Lower leg skin (tissue), 3 donors: ENCODE measurements at regions not wholly inside any gene's neighbourhood (a gene's known extent, or its start where the extent isn't known, plus 50 kb on each side); places are given as distances from the start of the nearest gene placed in this dataset.

ENCODE experiments used
- POLR2A ChIP-seq, 2 donors: fragments of 450-650 bp; IDR thresholded peaks; one replicate each; pipeline ENCODE4 v1.6.1; 2016 to 2017; ENCODE audit warnings: antibody characterized with exemption in 2 of 2, mild to moderate bottlenecking in 1 of 2, moderate library complexity in 1 of 2
- TF ChIP-seq, protein P1 (sequence below), 3 donors: fragments of 450-650 bp; IDR thresholded peaks; one replicate each; pipeline ENCODE4 v1.5.1; 2016; ENCODE audit warnings: antibody characterized with exemption in 3 of 3, mild to moderate bottlenecking in 3 of 3, moderate library complexity in 2 of 3

DNA sequence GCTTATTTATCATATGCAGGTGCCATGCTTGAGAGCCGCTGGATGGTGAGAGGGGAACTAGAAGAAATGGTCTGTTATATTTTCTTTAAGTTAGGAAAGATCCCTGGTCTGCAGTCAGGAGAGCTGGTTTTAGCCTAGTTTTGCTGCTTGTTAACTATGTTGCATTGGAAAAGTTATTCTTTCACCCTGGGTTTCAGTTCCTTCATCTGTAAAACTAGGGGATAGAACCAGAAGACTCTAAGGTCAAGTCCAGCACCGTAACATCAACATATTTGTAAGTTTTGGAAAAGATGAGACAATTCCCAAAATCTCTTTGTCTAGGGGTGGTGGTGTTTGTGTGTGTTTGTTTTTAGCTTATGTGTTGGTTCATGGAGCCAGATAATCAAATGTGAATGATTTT, 304.0 kb downstream of the QKI start:
- TF ChIP-seq POLR2A (IDR thresholded peaks at IDR 0.05) = no peak
- TF ChIP-seq, protein P1, sequence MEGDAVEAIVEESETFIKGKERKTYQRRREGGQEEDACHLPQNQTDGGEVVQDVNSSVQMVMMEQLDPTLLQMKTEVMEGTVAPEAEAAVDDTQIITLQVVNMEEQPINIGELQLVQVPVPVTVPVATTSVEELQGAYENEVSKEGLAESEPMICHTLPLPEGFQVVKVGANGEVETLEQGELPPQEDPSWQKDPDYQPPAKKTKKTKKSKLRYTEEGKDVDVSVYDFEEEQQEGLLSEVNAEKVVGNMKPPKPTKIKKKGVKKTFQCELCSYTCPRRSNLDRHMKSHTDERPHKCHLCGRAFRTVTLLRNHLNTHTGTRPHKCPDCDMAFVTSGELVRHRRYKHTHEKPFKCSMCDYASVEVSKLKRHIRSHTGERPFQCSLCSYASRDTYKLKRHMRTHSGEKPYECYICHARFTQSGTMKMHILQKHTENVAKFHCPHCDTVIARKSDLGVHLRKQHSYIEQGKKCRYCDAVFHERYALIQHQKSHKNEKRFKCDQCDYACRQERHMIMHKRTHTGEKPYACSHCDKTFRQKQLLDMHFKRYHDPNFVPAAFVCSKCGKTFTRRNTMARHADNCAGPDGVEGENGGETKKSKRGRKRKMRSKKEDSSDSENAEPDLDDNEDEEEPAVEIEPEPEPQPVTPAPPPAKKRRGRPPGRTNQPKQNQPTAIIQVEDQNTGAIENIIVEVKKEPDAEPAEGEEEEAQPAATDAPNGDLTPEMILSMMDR (IDR thresholded peaks at IDR 0.05) = no peak
